GM12878 (cell line): ENCODE measurements at regions not wholly inside any gene's neighbourhood (a gene's known extent, or its start where the extent isn't known, plus 50 kb on each side); places are given as distances from the start of the nearest gene placed in this dataset.

Experiments used
- ATAC-seq: fragments of 200-7000 bp; cut with Tn5 transposase; 3 replicates; pipeline ENCODE4 v1.9.1; 2020; ENCODE audit warnings: mild to moderate bottlenecking, moderate library complexity
- BruUV-seq: library from RNA; stranded (reverse); fragments of 400-500 nt; replicated peaks from 2 replicates; lab custom pipeline; 2021; lab: Mats Ljungman, UMichigan
- CTCF ChIA-PET: fragments of 300-600 bp; sonication (Branson Sonifier 250); formaldehyde crosslinking; extraction: SDS; loops from one replicate; lab custom pipeline; 2021; ENCODE audit warnings: inconsistent platforms; lab: Yijun Ruan, JAX
- POLR2A ChIA-PET: fragments of 350-600 bp; formaldehyde crosslinking; extraction: SDS; loops from one replicate; lab custom pipeline; 2021; ENCODE audit warnings: inconsistent platforms; lab: Charles Lee
- RAD21 ChIA-PET: fragments of 300-600 bp; sonication (Branson Sonifier 250); formaldehyde crosslinking; loops from one replicate; lab custom pipeline; 2023; ENCODE audit warnings: antibody characterized with exemption; ENCODE audit not compliant: unreplicated experiment; lab: Charles Lee
- SMC1A ChIA-PET: fragments of 300-600 bp; sonication (Branson Sonifier 250); formaldehyde crosslinking; loops from one replicate; lab custom pipeline; 2023; ENCODE audit not compliant: unreplicated experiment, uncharacterized antibody; lab: Charles Lee
- DNase-seq: peaks from one replicate; pipeline ENCODE4 v3.0.0-alpha.2; 2011; ENCODE audit warnings: low read depth, low spot score
- FAIRE-seq: peaks from 3 replicates; lab custom pipeline; 2011; peaks lifted over from hg19 to GRCh38; lab: Jason Lieb, UNC
- H2AFZ ChIP-seq: 2 replicates; pipeline ENCODE4 v1.6.0; 2011; ENCODE audit warnings: low read depth, low read length, control low read depth; ENCODE audit not compliant: control insufficient read depth
- H3K27ac ChIP-seq: 2 replicates; pipeline ENCODE4 v1.5.1; 2011; ENCODE audit warnings: control low read depth; ENCODE audit not compliant: control insufficient read depth, insufficient read depth
- H3K27me3 ChIP-seq, 2 experiments: replicated peaks in 1 of 2; 2 replicates each; pipeline versions ENCODE4 v1.6.0 to v1.6.1; 2011; ENCODE audit warnings: low read length in 1 of 2; ENCODE audit not compliant: control insufficient read depth in 2 of 2, insufficient read depth in 2 of 2
- H3K36me3 ChIP-seq, 2 experiments: 2 replicates each; pipeline ENCODE4 v1.5.1; 2011; ENCODE audit warnings: low read length in 1 of 2; ENCODE audit not compliant: control insufficient read depth in 2 of 2, insufficient read depth in 2 of 2
- H3K4me1 ChIP-seq: 2 replicates; pipeline ENCODE4 v1.6.1; 2011; ENCODE audit warnings: mild to moderate bottlenecking, low read length, moderate library complexity, mixed read lengths; ENCODE audit not compliant: control insufficient read depth, insufficient read depth
- H3K4me2 ChIP-seq: 2 replicates; pipeline ENCODE4 v1.6.0; 2011; ENCODE audit warnings: control low read depth; ENCODE audit not compliant: control insufficient read depth, insufficient read depth
- H3K4me3 ChIP-seq: fragments of 200-600 bp; sonication (generic); 2 replicates; pipeline ENCODE4 v1.5.1; 2016
- H3K79me2 ChIP-seq: 2 replicates; pipeline ENCODE4 v1.6.0; 2011; ENCODE audit warnings: low read length; ENCODE audit not compliant: control insufficient read depth, insufficient read depth
- H3K9ac ChIP-seq: 2 replicates; pipeline ENCODE4 v1.8.0; 2011; ENCODE audit warnings: low read length, control low read depth, mixed read lengths; ENCODE audit not compliant: control insufficient read depth, insufficient read depth
- H3K9me3 ChIP-seq: replicated peaks from 3 replicates; pipeline ENCODE4 v1.5.1; 2011; ENCODE audit warnings: mild to moderate bottlenecking, low read length; ENCODE audit not compliant: control insufficient read depth, insufficient read depth
- H4K20me1 ChIP-seq: 2 replicates; pipeline ENCODE4 v1.6.0; 2011; ENCODE audit not compliant: control insufficient read depth, insufficient read depth
- BACH1 ChIP-seq: fragments of 450-650 bp; IDR thresholded peaks from 2 replicates; pipeline ENCODE4 v1.6.1; 2017; ENCODE audit warnings: mild to moderate bottlenecking, borderline replicate concordance
- IKZF2 ChIP-seq, 2 experiments: fragments of 450-650 bp; IDR thresholded peaks; 2 replicates each; pipeline ENCODE4 v1.6.1; 2017; ENCODE audit warnings: mild to moderate bottlenecking in 2 of 2, moderate library complexity in 2 of 2
- NFYA ChIP-seq: IDR thresholded peaks from 2 replicates; pipeline ENCODE4 v1.6.1; 2011; ENCODE audit warnings: low read depth, mild to moderate bottlenecking, low read length, improper control_type of control experiment, borderline replicate concordance
- SMAD1 ChIP-seq: fragments of 450-650 bp; IDR thresholded peaks from 2 replicates; pipeline ENCODE4 v1.6.1; 2018; ENCODE audit warnings: mild to moderate bottlenecking, low read depth; ENCODE audit not compliant: partially characterized antibody
- SMARCA5 ChIP-seq: fragments of 450-650 bp; IDR thresholded peaks from 2 replicates; pipeline ENCODE4 v1.6.1; 2017; ENCODE audit warnings: mild to moderate bottlenecking
- SP1 ChIP-seq: IDR thresholded peaks from one replicate; pipeline ENCODE4 v1.6.1; 2011; ENCODE audit warnings: low read depth, low read length
- SRF ChIP-seq, 2 experiments: IDR thresholded peaks; 2 replicates each; pipeline ENCODE4 v1.6.1; 2011; ENCODE audit warnings: low read depth in 2 of 2, low read length in 2 of 2, mild to moderate bottlenecking in 1 of 2, moderate library complexity in 1 of 2
- TCF3 ChIP-seq: IDR thresholded peaks from 2 replicates; pipeline ENCODE4 v1.6.1; 2012; ENCODE audit warnings: low read depth, mild to moderate bottlenecking, low read length, borderline replicate concordance; ENCODE audit not compliant: insufficient read depth
- YY1 ChIP-seq: IDR thresholded peaks from 2 replicates; pipeline ENCODE4 v1.6.1; 2011; ENCODE audit warnings: low read depth, mild to moderate bottlenecking, low read length
- ZBED1 ChIP-seq: IDR thresholded peaks from 2 replicates; pipeline ENCODE4 v1.6.1; 2016; ENCODE audit warnings: borderline replicate concordance
- ZZZ3 ChIP-seq: IDR thresholded peaks from 2 replicates; pipeline ENCODE4 v1.6.1; 2011; ENCODE audit warnings: low read depth; ENCODE audit not compliant: control insufficient read depth, insufficient read length
- WGBS: methylation state at CpG from one replicate; pipeline ENCODE4 v1.1.6; 2016; ENCODE audit warnings: low lambda C conversion rate; ENCODE audit not compliant: insufficient replicate concordance, insufficient coverage; ENCODE audit errors: missing lambda C conversion rate; 5-methylcytosine and 5-hydroxymethylcytosine counted together
- in situ Hi-C: fragments of 300-500 bp; cut with MboI; formaldehyde crosslinking; loops from 9 replicates; pipeline ENCODE4 v1.14.3; 2018; ENCODE audit warnings: mixed read lengths
- intact Hi-C: fragments of 100-400 bp; cut with micrococcal nuclease; formaldehyde crosslinking; loops from one replicate; pipeline ENCODE4 v1.14.2; 2022; ENCODE audit not compliant: unreplicated experiment
- TF ChIP-seq, protein P1 (sequence below): fragments of 450-650 bp; IDR thresholded peaks from 2 replicates; pipeline ENCODE4 v1.6.1; 2014; ENCODE audit warnings: mild to moderate bottlenecking
- TF ChIP-seq, protein P2 (sequence below): IDR thresholded peaks from 2 replicates; pipeline ENCODE4 v1.6.1; 2012; ENCODE audit warnings: low read depth, low read length, improper control_type of control experiment
- TF ChIP-seq, protein P3 (sequence below): fragments of 450-650 bp; IDR thresholded peaks from 2 replicates; pipeline ENCODE4 v1.6.1; 2016; ENCODE audit warnings: mild to moderate bottlenecking, moderate library complexity, borderline replicate concordance

DNA sequence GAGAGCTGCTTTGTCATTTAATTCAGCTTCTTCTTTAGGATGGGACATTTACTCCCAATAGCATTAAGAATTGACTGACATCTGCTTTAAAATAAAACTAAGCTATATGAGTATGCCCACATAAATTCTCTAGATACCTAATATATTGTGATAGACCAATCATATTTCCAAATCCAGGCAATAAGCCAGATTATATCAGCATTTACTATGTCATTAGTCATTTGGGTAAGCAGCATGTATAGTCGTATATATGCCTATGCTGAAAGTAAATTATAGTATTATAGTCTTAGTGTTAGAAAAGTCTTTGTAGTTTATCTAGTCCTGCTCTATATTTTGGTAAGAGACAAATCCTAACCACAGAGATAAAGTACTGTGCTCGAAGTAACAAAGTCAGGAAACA is 958.1 kb downstream of the KCNJ2 start:
- no peak for DNase-seq
- intact Hi-C loops (no loop called here), in situ Hi-C loops (no loop called here)
- Histone ChIP-seq H3K4me2 (no peak overlapping the region), H3K4me3 (no peak overlapping the region), H3K9me3 (no peaks in the 10 kb centered on the region), H3K27ac (no peak overlapping the region), H3K79me2 (no peaks in the 10 kb centered on the region), H3K9ac (no peak overlapping the region), H3K27me3 (no peaks in the 10 kb centered on the region), H3K36me3 (no peaks in the 10 kb centered on the region), H2AFZ (no peak overlapping the region), H3K4me1 (no peaks in the 10 kb centered on the region), H4K20me1 (no peaks in the 10 kb centered on the region)
- ATAC-seq, result no peak
- TF ChIP-seq, protein P1, sequence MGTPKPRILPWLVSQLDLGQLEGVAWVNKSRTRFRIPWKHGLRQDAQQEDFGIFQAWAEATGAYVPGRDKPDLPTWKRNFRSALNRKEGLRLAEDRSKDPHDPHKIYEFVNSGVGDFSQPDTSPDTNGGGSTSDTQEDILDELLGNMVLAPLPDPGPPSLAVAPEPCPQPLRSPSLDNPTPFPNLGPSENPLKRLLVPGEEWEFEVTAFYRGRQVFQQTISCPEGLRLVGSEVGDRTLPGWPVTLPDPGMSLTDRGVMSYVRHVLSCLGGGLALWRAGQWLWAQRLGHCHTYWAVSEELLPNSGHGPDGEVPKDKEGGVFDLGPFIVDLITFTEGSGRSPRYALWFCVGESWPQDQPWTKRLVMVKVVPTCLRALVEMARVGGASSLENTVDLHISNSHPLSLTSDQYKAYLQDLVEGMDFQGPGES, result no peak
- TF ChIP-seq SRF (IDR thresholded peaks at IDR 0.05; ENCODE audit: low read depth in 2 of 2, low read length in 2 of 2) (no peak), NFYA (no peak), SP1 (no peak), BACH1 (no peak), ZZZ3 (no peak), ZBED1 (no peak), SMARCA5 (no peak), TCF3 (no peak), YY1 (no peak), SMAD1 (no peak), IKZF2 (IDR thresholded peaks at IDR 0.05) (no peak)
- TF ChIP-seq, protein P2, sequence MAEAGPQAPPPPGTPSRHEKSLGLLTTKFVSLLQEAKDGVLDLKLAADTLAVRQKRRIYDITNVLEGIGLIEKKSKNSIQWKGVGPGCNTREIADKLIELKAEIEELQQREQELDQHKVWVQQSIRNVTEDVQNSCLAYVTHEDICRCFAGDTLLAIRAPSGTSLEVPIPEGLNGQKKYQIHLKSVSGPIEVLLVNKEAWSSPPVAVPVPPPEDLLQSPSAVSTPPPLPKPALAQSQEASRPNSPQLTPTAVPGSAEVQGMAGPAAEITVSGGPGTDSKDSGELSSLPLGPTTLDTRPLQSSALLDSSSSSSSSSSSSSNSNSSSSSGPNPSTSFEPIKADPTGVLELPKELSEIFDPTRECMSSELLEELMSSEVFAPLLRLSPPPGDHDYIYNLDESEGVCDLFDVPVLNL, result no peak
- TF ChIP-seq, protein P3, sequence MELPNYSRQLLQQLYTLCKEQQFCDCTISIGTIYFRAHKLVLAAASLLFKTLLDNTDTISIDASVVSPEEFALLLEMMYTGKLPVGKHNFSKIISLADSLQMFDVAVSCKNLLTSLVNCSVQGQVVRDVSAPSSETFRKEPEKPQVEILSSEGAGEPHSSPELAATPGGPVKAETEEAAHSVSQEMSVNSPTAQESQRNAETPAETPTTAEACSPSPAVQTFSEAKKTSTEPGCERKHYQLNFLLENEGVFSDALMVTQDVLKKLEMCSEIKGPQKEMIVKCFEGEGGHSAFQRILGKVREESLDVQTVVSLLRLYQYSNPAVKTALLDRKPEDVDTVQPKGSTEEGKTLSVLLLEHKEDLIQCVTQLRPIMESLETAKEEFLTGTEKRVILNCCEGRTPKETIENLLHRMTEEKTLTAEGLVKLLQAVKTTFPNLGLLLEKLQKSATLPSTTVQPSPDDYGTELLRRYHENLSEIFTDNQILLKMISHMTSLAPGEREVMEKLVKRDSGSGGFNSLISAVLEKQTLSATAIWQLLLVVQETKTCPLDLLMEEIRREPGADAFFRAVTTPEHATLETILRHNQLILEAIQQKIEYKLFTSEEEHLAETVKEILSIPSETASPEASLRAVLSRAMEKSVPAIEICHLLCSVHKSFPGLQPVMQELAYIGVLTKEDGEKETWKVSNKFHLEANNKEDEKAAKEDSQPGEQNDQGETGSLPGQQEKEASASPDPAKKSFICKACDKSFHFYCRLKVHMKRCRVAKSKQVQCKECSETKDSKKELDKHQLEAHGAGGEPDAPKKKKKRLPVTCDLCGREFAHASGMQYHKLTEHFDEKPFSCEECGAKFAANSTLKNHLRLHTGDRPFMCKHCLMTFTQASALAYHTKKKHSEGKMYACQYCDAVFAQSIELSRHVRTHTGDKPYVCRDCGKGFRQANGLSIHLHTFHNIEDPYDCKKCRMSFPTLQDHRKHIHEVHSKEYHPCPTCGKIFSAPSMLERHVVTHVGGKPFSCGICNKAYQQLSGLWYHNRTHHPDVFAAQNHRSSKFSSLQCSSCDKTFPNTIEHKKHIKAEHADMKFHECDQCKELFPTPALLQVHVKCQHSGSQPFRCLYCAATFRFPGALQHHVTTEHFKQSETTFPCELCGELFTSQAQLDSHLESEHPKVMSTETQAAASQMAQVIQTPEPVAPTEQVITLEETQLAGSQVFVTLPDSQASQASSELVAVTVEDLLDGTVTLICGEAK, result no peak
- ChIA-PET RAD21 (no interaction called here), POLR2A (no interaction called here), SMC1A (no interaction called here), CTCF (no interaction called here)
- no peak for FAIRE-seq
- no TSS peak for BruUV-seq
- 47% methylated on average over 2 of the region's 2 CpGs for WGBS
